ENCODE measurements at regions not wholly inside any gene's neighbourhood (a gene's known extent, or its start where the extent isn't known, plus 50 kb on each side); places are given as distances from the start of the nearest gene placed in this dataset.

- Histone ChIP-seq H3K4me1 (ENCODE audit: control insufficient read depth in 1 of 2, insufficient read depth in 2 of 2, low read length in 2 of 2) (no peaks in the 10 kb centered on the region), H3K9ac (ENCODE audit: low read length) (no peak overlapping the region), H3K79me2 (ENCODE audit: insufficient read depth, low read length) (no peaks in the 10 kb centered on the region), H3K36me3 (ENCODE audit: control insufficient read depth in 1 of 2, insufficient read depth in 2 of 2, low read length in 2 of 2) (no peaks in the 10 kb centered on the region), H3K9me2 (ENCODE audit: insufficient read depth) (no peaks in the 10 kb centered on the region), H4K20me1 (ENCODE audit: insufficient read depth) (no peaks in the 10 kb centered on the region), H3K4me3 (replicated peaks in 1 of 2; ENCODE audit: low read depth in 1 of 2, low read length in 2 of 2) (no peak overlapping the region), H3K27ac (ENCODE audit: low read depth, low read length) (no peak overlapping the region), H2AFZ (ENCODE audit: low read depth, low read length, poor library complexity, severe bottlenecking) (no peak overlapping the region), H3K9me3 (ENCODE audit: control insufficient read depth in 1 of 2, insufficient read depth in 1 of 2, low read depth in 1 of 2, low read length in 2 of 2) (no peaks in the 10 kb centered on the region), H3K4me2 (ENCODE audit: low read length) (no peak overlapping the region), H3K27me3 (ENCODE audit: insufficient read depth, low read length) (peaks cover 18% of the 10 kb centered on the region)
- POLR2A ChIA-PET = no interaction called here
- DNase-seq (ENCODE audit: low read depth, low spot score) = no peak
- CTCF ChIA-PET = no interaction called here
- ATAC-seq = no peak
- intact Hi-C loops (cut with micrococcal nuclease) = no loop called here
- TF ChIP-seq EGR1 (IDR thresholded peaks at IDR 0.05; ENCODE audit: low read depth) (no peak), SIN3A (IDR thresholded peaks at IDR 0.05; ENCODE audit: low read depth) (no peak), JUND (IDR thresholded peaks at IDR 0.05) (no peak), EZH2phosphoT487 (IDR thresholded peaks at IDR 0.05; ENCODE audit: borderline replicate concordance) (no peak), CTCF (IDR thresholded peaks at IDR 0.05 in 2 of 3, conservative IDR thresholded peaks at IDR 0.05 in 1 of 3; ENCODE audit: borderline replicate concordance in 1 of 3, insufficient read depth in 1 of 3, low read depth in 2 of 3, low read length in 2 of 3) (no peak), SRF (IDR thresholded peaks at IDR 0.05; ENCODE audit: low read depth) (no peak), ZFX (IDR thresholded peaks at IDR 0.05) (no peak), CEBPB (IDR thresholded peaks at IDR 0.05; ENCODE audit: low read depth) (no peak), FOSL1 (IDR thresholded peaks at IDR 0.05; ENCODE audit: low read depth) (no peak), ATF3 (IDR thresholded peaks at IDR 0.05) (no peak), MAX (IDR thresholded peaks at IDR 0.05) (no peak), TCF7L2 (IDR thresholded peaks at IDR 0.05; ENCODE audit: borderline replicate concordance, extremely low read depth, insufficient read depth, insufficient read length) (no peak), ZBTB33 (IDR thresholded peaks at IDR 0.05; ENCODE audit: extremely low read depth, insufficient replicate concordance, low read length) (no peak), YY1 (IDR thresholded peaks at IDR 0.05; ENCODE audit: extremely low read depth, insufficient replicate concordance, low read depth, low read length) (no peak), RAD21 (IDR thresholded peaks at IDR 0.05; ENCODE audit: low read depth) (no peak), ZNF274 (IDR thresholded peaks at IDR 0.05; ENCODE audit: low read depth, low read length) (no peak), CBX3 (IDR thresholded peaks at IDR 0.05; ENCODE audit: low read depth) (no peak), EZH2 (IDR thresholded peaks at IDR 0.05) (no peak), POLR2AphosphoS5 (IDR thresholded peaks at IDR 0.05; ENCODE audit: low read depth, low read length) (no peak)
- RAD21 ChIA-PET (ENCODE audit: low non-redundant PET in 1 of 2, low total read pairs in 2 of 2, uncharacterized antibody in 2 of 2, unreplicated experiment in 2 of 2) = no interaction called here
- BruUV-seq (replicated peaks) = no TSS peak
These were observed 127.6 kb downstream of the TTLL2 start for GRCh38 chr6:167452338-167453081.

Data from HCT116 (cell line).